Lower leg skin (tissue), 3 donors: ENCODE measurements at regions not wholly inside any gene's neighbourhood (a gene's known extent, or its start where the extent isn't known, plus 50 kb on each side); places are given as distances from the start of the nearest gene placed in this dataset.

Experiments
- CTCF ChIP-seq, 3 donors: fragments of 450-650 bp; IDR thresholded peaks; one replicate each; pipeline ENCODE4 v1.5.1; 2016; ENCODE audit warnings: antibody characterized with exemption in 3 of 3, mild to moderate bottlenecking in 3 of 3, moderate library complexity in 2 of 3
- POLR2A ChIP-seq, 2 donors: fragments of 450-650 bp; IDR thresholded peaks; one replicate each; pipeline ENCODE4 v1.6.1; 2016 to 2017; ENCODE audit warnings: antibody characterized with exemption in 2 of 2, mild to moderate bottlenecking in 1 of 2, moderate library complexity in 1 of 2

- no peak for TF ChIP-seq CTCF (IDR thresholded peaks at IDR 0.05)
- TF ChIP-seq POLR2A (IDR thresholded peaks at IDR 0.05), result no peak
Measured at GRCh38 chr14:62462988-62463387, 582.3 kb downstream of the KCNH5 start.
